ENCODE measurements at regions not wholly inside any gene's neighbourhood (a gene's known extent, or its start where the extent isn't known, plus 50 kb on each side); places are given as distances from the start of the nearest gene placed in this dataset.
"Not testable (repeated sequence)": the region's sequence is repeated elsewhere in the genome, so short reads cannot be mapped to it uniquely, and the experiment has no call there.

- no peaks in the 10 kb centered on the region for H3K79me2 ChIP-seq (ENCODE audit: insufficient read depth, low read length)
- H4K20me1 ChIP-seq (ENCODE audit: insufficient read depth, low read length) = no peaks in the 10 kb centered on the region
- H3K9me3 ChIP-seq (ENCODE audit: low read depth, low read length) = peaks cover 2% of the 10 kb centered on the region
Observed at GRCh38 chr19:28312269-28312668, 900.7 kb downstream of the UQCRFS1 start.

GRCh38 chr19:28310829-28311228, 902.1 kb downstream of the UQCRFS1 start:
- not testable (repeated sequence) for DNase-seq (ENCODE audit: insufficient read length, low spot score, missing footprints); H3K4me3 ChIP-seq (ENCODE audit: insufficient read depth, low read length); H3K27ac ChIP-seq (ENCODE audit: low read depth, low read length); H3K79me2 ChIP-seq (ENCODE audit: insufficient read depth, low read length); H3K4me2 ChIP-seq (ENCODE audit: insufficient read depth, low read length); H3K4me1 ChIP-seq (ENCODE audit: insufficient read depth, low read length); H3K36me3 ChIP-seq (ENCODE audit: insufficient read depth, low read length); H2AFZ ChIP-seq (ENCODE audit: low read length); H3K27me3 ChIP-seq (ENCODE audit: insufficient read depth, low read length); H4K20me1 ChIP-seq (ENCODE audit: insufficient read depth, low read length); H3K9me3 ChIP-seq (ENCODE audit: low read depth, low read length)

More at GRCh38 chr19:28312269-28312668, 900.7 kb downstream of the UQCRFS1 start:
- Histone ChIP-seq H2AFZ (ENCODE audit: low read length) (no peak overlapping the region), H3K4me3 (ENCODE audit: insufficient read depth, low read length) (no peak overlapping the region), H3K36me3 (ENCODE audit: insufficient read depth, low read length) (no peaks in the 10 kb centered on the region), H3K27me3 (ENCODE audit: insufficient read depth, low read length) (no peaks in the 10 kb centered on the region), H3K4me1 (ENCODE audit: insufficient read depth, low read length) (no peaks in the 10 kb centered on the region), H3K4me2 (ENCODE audit: insufficient read depth, low read length) (no peak overlapping the region), H3K27ac (ENCODE audit: low read depth, low read length) (no peak overlapping the region)
- DNase-seq (ENCODE audit: insufficient read length, low spot score, missing footprints) = no peak
- no peak for TF ChIP-seq CTCF (IDR thresholded peaks at IDR 0.05; ENCODE audit: extremely low read depth, low read depth, low read length)

- Histone ChIP-seq H3K9me3 (ENCODE audit: low read depth, low read length) (peaks cover 2% of the 10 kb centered on the region), H3K4me2 (ENCODE audit: insufficient read depth, low read length) (no peak overlapping the region), H3K4me3 (ENCODE audit: insufficient read depth, low read length) (no peak overlapping the region), H3K79me2 (ENCODE audit: insufficient read depth, low read length) (no peaks in the 10 kb centered on the region), H4K20me1 (ENCODE audit: insufficient read depth, low read length) (no peaks in the 10 kb centered on the region), H3K27me3 (ENCODE audit: insufficient read depth, low read length) (no peaks in the 10 kb centered on the region), H3K36me3 (ENCODE audit: insufficient read depth, low read length) (no peaks in the 10 kb centered on the region), H3K4me1 (ENCODE audit: insufficient read depth, low read length) (no peaks in the 10 kb centered on the region), H2AFZ (ENCODE audit: low read length) (no peak overlapping the region), H3K27ac (ENCODE audit: low read depth, low read length) (no peak overlapping the region)
- no peak for TF ChIP-seq CTCF (IDR thresholded peaks at IDR 0.05; ENCODE audit: extremely low read depth, low read depth, low read length)
- no peak for DNase-seq (ENCODE audit: insufficient read length, low spot score, missing footprints)
Observed at GRCh38 chr19:28309070-28309469, 903.9 kb downstream of the UQCRFS1 start.

GRCh38 chr19:28307963-28308362, 905.0 kb downstream of the UQCRFS1 start:
- DNase-seq (ENCODE audit: insufficient read length, low spot score, missing footprints) = no peak
- no peak overlapping the region for H2AFZ ChIP-seq (ENCODE audit: low read length)
- no peak for TF ChIP-seq CTCF (IDR thresholded peaks at IDR 0.05; ENCODE audit: extremely low read depth, low read depth, low read length)
- H3K27ac ChIP-seq (ENCODE audit: low read depth, low read length) = no peak overlapping the region
- H3K79me2 ChIP-seq (ENCODE audit: insufficient read depth, low read length) = no peaks in the 10 kb centered on the region
- H3K27me3 ChIP-seq (ENCODE audit: insufficient read depth, low read length) = no peaks in the 10 kb centered on the region
- no peak overlapping the region for H3K4me2 ChIP-seq (ENCODE audit: insufficient read depth, low read length)
- no peaks in the 10 kb centered on the region for H3K36me3 ChIP-seq (ENCODE audit: insufficient read depth, low read length)
- no peak overlapping the region for H3K4me3 ChIP-seq (ENCODE audit: insufficient read depth, low read length)
- H3K9me3 ChIP-seq (ENCODE audit: low read depth, low read length) = peaks cover 2% of the 10 kb centered on the region
- no peaks in the 10 kb centered on the region for H3K4me1 ChIP-seq (ENCODE audit: insufficient read depth, low read length)
- H4K20me1 ChIP-seq (ENCODE audit: insufficient read depth, low read length) = no peaks in the 10 kb centered on the region

Data from osteoblast (primary cell).